ENCODE measurements at regions not wholly inside any gene's neighbourhood (a gene's known extent, or its start where the extent isn't known, plus 50 kb on each side); places are given as distances from the start of the nearest gene placed in this dataset.

GRCh38 chr4:27272217-27272616 lies 411.6 kb downstream of the STIM2 start:
- TF ChIP-seq CTCF (conservative IDR thresholded peaks at IDR 0.05 in 1 of 2, IDR thresholded peaks at IDR 0.05 in 1 of 2; ENCODE audit: low read depth in 1 of 2, low read length in 2 of 2) (no peak), EZH2 (IDR thresholded peaks at IDR 0.05; ENCODE audit: low read length, missing control alignments) (no peak)

Data from fibroblast of lung (primary cell).